GM12872 (cell line): ENCODE measurements at regions not wholly inside any gene's neighbourhood (a gene's known extent, or its start where the extent isn't known, plus 50 kb on each side); places are given as distances from the start of the nearest gene placed in this dataset.

ENCODE experiments used
- CTCF ChIP-seq: IDR thresholded peaks from 3 replicates; pipeline ENCODE4 v1.5.1; 2011; ENCODE audit warnings: low read depth, mild to moderate bottlenecking, low read length, moderate library complexity; ENCODE audit not compliant: insufficient read depth

GRCh38 chr7:156440456-156440855 is 200.1 kb upstream of the RNF32 start:
- TF ChIP-seq CTCF = no peak

- TF ChIP-seq CTCF = no peak
Observed at GRCh38 chr7:156438011-156438410, 202.6 kb upstream of the RNF32 start.

- TF ChIP-seq CTCF = no peak
Observed at GRCh38 chr7:156437021-156437614, 203.5 kb upstream of the RNF32 start.

GRCh38 chr7:156435486-156436231 is 204.9 kb upstream of the RNF32 start:
- TF ChIP-seq CTCF = no peak

GRCh38 chr7:156434706-156435105 is 205.9 kb upstream of the RNF32 start:
- TF ChIP-seq CTCF = no peak

- TF ChIP-seq CTCF = no peak
Observed at GRCh38 chr7:156432018-156432417, 208.6 kb upstream of the RNF32 start.

- TF ChIP-seq CTCF = no peak
Observed at GRCh38 chr7:156430109-156430508, 210.5 kb upstream of the RNF32 start.
